Stimulated activated CD4-positive, alpha-beta T cell treated with anti-CD3 and anti-CD28 coated beads, Interleukin-4, amount 100 ng/mL, for 4 hours (primary cell): ENCODE measurements at regions not wholly inside any gene's neighbourhood (a gene's known extent, or its start where the extent isn't known, plus 50 kb on each side); places are given as distances from the start of the nearest gene placed in this dataset.
"Not testable (repeated sequence)": the region's sequence is repeated elsewhere in the genome, so short reads cannot be mapped to it uniquely, and the experiment has no call there.

ENCODE experiments used
- DNase-seq, 2 experiments: peaks; one replicate each; pipeline ENCODE4 v3.0.0-alpha.2; 2020

DNA sequence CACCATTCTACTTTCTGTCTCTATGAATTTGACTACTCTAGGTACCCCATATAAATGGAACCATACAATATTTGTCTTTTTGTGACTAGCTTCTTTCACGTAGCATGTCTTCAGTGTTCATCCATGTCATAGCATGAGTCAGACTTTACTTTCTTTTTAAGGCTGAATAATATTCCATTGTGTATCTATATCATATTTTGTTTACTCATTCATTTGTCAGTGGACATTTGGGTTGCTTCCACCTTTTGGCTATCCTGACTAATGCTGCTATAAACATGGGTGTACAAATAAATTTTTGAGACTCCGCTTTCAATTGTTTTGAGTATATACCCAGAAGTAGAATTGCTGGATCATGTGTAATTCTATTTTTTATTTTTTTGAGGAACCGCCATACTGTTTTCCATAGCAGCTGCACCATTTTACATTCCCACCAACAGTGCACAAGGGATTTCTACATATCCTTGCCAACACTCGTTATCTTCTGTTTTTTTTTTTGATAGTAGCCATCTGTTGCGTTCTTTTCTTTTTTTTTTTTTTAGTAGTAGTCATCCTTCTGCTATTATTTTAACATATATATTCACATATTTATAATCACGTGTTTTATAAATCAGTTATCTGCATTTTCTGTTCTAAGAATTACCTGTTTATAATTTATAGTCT is 158.0 kb upstream of the MED14 start:
- no peak for DNase-seq

DNA sequence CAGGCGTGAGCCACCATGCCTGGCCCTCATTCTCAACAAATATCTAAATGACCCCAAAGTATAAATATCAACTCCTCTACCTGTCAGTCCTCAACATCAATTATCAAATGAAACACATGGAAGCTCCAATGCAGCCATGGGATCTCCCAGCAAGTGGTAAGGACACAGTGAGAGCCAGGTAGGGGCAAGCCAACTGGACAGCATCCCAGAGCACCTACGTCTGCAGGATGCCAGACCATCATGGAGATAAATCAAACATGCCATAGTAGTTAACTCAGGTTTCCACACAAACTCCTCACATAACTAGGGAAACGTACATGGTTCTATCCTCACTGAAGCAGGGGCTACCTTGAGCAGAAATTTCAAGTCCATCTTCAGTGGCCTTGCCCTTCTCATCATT is 159.9 kb upstream of the MED14 start:
- no peak for DNase-seq

DNA sequence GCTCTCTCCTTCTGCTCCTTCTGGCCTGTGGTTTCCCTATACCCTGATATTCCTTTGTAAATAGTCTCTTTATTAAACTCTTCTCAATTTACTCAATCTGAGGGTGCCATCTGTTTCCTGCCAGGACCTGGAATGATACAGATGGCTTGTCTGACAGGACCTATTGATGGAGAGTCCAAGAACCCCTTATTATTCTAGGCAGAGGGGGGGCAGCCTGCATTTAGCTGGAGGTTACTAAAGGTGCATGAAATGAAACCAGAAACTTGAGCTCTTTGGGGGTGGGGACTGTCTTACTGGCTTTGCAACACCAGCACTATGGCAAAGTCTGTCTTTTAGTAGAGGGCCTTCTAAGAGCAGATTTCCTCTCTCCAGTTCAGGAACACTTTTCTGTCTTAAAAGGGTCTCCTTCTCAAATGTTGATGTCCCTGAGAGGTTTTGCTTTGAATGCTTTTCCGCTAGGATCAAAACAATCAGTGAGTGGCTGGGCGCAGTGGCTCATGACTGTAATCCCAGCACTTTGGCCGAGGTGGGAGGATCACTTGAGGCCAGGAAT is 162.5 kb upstream of the MED14 start:
- no peak for DNase-seq

DNA sequence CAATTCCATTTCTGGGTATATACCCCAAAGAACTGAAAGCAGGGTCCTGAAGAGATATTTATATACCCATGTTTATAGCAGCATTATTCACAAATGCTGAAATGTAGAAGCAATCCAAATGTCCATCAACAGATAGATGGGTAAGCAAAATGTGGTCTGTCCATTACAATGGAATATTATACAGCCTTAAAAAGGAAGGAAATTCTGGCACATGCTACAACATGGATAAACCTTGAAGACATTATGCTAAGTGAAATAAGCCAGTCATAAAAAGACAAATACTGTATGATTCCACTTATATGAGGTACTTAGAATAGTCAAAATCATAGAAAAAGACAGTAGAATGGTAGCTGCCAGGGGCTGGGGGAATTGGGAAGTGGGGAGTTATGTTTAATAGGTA is 169.4 kb upstream of the MED14 start:
- DNase-seq = not testable (repeated sequence)

DNA sequence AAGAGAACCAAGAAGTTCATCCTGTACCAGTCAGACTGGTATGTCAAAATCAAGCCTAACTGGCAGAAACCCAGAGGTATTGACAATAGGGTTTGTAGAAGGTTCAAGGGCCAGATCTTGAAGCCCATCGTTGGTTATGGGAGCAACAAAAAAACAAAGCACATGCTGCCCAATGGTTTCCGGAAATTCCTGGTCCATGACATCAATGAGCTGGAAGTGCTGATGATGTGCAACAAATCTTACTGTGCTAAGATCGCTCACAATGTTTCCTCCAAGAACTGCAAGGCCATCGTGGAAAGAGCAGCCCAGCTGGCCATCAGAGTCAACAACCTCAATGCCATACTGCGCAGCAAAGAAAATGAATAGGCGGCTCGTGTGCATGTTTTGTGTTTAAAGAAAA is 172.7 kb upstream of the MED14 start:
- no peak for DNase-seq

DNA sequence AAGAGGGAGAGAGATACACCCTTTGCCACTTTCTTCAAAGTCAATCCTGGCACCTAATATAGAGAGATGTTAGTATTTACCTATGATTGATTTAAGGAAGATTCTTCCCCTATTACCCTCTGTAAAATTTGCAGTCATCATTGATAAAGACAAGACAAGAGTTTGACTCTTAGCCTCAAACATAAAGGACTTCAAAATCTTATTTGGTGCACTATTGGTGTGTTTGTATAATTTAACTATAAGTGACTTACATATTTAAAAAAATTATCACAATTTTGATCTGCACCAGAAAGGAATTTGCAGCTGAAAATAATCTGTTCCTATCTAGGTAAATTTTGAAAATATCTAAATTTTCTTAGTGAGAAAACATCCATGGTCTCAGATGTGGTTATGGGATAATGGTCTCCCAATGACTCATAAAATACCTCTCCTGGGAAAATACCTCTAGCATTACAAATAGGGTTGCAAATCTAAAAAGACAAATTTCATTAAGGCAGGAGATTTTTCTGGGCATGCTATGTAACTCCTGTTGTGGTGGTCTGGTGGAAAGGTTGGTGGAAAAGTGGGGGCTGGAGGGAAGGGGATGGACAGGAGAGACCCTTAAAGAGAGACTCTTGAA is 173.6 kb upstream of the MED14 start:
- no peak for DNase-seq

DNA sequence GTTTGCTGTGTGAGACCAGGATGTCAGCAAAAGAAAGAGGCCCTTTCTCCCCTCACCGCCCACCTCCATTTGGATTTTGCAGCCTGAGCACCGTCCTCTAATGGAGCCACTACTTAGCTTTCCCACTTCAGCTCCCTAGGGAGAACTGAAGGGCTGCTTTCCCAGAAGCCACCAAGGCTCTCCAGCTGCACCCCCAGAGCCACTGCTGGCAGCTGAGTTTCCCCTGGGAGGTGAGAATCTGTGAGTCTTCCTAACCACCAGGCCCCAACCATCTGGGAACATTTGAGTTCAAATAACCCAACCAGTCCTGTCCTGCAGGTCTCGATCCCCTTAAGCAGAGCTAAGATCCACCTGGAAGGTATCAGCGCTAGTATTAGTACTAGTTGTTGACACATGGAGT is 173.1 kb upstream of the USP9X start:
- no peak for DNase-seq

DNA sequence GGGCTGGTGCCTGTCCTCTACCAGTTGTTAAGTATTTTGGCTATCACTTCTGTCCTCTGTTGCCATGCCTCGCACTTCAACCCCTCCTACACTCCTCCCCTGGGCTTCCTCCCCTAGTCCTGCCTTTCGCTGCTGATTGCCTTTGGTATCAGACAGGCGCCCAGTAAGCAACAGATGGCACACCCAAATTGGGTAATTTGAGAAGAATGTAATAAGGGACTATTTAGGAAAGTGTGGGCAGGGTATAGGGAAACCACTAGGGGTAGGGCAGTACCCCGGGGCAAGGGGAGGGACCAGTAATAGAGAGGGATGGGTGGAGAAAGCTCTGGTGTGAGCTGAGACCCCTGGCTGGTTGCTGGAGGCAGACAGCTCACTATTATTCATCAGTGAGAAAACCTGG is 172.7 kb upstream of the USP9X start:
- DNase-seq = no peak

DNA sequence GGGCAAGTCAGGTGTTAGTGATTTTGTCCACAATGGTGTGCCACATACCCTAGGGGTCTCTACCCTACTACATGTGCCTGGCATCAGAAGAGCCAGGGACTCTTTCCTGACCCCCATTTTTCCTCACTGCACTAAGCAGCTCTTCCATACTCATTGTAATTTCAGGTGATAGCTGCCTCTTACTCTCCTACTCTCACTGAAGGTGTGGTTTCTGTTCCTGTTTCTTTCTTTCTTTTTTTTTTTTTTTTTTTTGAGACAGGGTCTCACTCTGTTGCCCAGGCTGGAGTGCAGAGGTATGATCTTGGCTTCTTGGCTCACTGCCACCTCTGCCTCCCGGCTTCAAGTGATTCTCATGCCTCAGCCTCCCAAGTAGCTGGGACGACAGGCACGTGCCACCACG is 164.9 kb upstream of the USP9X start:
- no peak for DNase-seq

DNA sequence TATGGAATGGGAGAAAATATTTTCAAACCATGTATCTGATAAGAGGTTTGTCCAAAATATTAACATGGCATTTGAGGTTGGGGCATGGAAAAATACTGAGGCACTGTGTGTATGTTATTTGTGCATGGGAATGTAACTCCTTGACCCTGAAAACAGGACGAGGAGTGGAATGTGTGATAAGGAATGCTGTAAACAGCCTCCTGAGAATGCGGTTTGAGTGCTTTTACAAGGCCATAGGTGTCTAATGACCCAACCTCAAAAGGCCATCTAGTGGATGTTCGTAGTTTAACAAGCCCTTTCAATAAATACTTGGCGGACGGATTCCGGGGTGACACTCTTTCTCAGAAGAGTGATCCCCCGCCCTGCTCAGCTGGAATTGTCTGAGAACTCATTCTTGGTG is 162.9 kb upstream of the USP9X start:
- DNase-seq = no peak

DNA sequence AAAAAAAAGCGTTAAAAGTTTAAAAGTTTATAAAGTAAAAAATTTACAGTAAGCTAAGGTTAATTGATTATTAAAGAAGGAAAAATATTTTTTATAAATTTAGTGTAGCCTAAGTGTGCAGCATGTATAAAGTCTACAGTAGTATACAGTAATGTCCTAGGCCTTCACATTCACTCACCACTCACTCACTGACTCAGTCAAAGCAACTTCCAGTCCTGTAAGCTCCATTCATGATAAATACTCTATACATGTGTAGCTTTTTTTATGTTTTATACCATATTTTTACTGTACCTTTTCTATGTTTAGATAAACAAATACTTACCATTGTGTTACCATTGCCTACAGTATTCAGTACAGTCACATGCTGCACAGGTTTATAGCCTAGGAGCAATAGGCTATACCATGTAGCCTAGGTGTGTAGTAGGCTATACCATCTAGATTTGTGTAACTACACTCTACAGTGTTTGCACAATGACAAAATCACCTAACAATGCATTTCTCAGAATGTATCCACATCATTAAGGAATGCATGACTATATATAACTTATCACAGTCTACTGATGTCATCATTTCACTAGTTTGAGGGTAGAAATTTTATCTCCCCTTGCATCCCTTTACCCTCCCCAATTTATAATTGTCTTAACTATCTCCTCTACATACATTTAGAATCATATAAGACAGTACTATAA is 158.4 kb upstream of the USP9X start:
- not testable (repeated sequence) for DNase-seq

DNA sequence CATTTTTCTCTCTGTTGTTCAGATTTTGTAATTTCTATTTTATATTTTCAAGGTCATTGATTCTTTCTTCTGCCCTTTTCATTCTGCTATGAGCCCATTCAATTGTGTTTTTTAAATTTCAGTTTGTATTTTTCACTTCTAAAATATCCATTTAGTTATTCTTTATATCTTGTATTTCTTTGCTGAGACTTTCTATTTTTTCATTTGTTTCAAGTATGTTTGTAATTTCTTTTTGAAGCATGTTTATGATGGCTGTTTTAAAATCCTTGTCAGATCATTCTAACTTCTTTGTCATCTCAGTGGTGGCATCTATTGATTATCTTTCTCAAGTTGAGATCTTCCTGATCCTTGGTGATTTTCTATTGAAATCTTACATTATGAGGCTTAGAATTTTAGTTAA is 157.2 kb upstream of the USP9X start:
- no peak for DNase-seq

DNA sequence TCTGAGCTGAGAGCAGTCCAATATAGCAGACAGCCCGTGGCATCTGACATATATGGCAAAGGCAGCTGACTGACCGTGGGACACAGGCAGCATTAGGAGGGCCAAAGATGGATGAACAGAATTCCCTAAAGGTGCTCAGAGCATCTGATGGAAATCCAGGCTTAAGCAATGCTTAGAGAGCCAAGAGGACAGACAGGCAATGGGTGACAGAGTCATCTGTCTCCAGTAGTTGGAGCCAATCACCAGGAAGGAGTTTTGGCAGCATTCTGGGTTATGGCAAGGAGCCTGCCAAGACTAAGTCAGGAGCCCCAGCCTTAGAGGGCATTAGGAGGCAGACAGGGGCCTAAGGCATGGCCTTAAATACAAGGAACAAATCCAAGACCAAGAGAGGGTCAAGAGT is 153.3 kb upstream of the USP9X start:
- no peak for DNase-seq

DNA sequence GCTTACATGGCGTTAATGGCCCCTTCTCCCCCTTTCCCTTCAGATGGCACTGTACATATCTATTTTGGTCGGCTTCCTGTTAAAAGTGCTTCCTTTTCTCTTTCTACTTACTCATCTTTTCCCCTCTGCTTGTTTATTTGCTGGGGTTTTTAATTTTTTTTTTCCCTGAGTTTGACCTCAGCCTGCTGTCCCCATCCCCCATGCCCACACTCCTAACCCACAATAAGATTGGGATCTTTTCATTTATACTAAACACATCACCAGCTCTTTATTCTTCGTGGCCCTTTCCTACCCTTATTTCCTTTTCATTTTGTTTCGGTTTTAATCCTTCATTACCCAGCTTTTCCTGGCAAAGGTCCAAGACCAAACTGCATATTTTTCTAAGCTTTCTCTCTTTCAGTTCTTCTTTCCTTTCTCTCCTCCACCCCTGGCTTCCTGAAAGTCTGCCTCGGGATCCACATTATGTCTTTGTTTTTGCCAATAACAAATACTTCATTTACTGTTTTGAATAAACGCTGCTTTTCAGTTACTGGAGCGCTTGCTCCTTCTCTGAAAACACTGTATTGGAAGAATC is 152.0 kb upstream of the USP9X start:
- DNase-seq = peak in 1 of 2 experiments; percentile 13

DNA sequence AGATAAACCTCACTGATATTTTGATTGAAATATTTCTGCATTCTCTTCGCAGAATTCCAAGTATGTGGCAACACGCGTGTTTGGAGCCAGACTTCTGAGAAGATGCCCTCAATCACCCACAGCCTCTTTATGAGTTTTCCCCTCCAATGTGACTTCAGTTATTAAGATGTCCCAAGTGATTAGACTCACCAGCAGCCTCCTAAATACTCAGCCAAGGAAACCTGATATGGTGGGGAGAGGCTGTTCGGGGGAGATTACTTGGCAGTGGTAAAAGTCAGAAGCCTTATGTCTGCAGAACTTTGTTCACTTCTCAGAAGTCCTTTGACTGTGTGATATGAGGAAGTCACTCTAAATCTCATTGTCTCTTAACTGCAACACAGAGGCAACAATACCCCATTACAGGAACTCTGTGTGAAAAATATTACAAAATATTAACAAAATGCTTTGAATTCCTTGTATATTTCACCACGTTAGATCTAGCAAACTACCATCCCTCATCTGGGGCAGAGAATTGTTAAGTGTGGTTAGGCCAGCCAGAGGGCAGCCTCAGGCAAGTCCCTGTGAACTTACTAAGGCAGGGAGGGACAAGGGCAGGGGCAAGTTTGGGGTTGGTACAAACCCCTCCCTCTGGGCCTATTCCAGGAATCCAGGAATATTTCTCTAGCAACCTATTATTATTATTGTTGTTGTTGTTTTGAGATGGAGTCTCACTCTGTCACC is 151.4 kb upstream of the USP9X start:
- DNase-seq = no peak

DNA sequence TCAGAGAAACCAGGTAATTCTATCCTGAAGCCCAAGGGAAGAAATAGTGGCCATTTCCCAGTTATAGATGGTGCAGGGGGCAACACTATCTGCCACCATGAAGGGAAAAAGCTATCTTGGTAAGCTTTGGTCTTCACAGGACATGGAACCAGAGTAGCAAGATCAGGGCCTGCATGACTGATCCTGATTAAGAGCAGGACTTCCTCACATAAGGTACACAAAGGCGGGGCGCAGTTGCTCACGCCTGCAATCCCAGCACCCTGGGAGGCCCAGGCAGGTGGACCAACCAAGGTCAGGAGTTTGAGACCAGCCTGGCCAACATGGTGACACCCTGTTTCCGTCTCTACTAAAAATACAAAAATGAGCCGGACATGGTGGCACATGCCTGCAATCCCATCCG is 148.4 kb upstream of the USP9X start:
- DNase-seq = no peak

DNA sequence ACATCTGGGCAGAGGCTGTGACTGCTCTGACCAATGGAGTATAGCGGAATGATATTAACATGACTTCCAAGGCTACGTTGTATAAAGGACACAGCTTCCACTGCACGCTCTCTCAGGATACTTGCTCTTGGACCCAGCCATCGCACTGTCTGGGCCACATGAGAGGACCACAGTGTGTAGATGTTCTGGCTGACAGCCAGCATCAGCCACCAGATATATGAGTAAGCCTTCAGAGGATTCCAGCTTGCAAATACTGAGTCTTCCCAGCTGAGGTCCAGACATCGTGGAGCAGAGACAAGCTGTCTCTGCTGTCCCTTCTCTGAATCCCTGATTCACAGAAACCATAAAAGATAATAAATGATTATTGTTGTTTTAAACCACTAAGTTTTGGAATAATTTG is 146.8 kb upstream of the USP9X start:
- DNase-seq = no peak

DNA sequence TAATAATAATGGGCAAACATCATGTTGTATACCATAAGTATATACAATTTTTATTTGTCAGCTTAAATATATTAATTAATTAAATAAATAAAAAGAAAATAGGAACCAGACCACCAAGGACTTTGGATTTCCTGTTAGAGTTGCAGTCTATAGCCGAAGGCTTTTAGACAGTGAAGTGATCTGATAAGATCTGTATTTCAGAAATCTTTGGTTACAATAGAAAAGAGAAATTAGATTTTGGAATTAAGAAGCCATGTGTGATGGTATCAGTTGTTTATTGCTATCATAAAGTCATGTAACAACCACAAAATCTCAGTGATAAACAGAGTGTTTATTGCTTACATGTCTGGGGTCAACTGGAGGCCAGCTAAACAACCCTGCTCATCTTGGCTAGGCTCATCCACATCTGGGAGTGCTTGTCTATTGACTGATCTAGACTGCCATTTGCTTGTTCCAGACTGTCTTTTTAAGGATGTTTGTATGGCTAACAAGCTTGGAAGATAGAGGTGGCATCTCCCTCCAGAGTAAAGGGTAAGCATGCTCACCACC is 142.1 kb upstream of the USP9X start:
- no peak for DNase-seq

DNA sequence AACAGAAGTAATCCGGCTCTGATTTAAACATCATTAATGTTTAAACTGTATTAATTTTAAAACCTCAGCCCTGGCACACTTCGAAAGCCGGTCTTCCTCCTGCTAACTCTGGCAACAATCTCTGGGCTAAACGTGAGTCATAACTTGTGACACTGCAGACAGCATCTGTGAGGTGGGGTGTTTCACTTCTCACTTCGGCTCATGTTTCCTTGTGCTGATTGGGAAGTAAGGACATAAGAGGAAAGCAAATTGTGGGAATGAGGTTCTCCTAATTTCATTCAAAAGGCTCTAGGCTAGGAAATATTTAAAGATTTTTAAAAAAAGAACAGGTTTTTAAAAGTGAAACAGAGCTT is 139.9 kb upstream of the USP9X start:
- no peak for DNase-seq

DNA sequence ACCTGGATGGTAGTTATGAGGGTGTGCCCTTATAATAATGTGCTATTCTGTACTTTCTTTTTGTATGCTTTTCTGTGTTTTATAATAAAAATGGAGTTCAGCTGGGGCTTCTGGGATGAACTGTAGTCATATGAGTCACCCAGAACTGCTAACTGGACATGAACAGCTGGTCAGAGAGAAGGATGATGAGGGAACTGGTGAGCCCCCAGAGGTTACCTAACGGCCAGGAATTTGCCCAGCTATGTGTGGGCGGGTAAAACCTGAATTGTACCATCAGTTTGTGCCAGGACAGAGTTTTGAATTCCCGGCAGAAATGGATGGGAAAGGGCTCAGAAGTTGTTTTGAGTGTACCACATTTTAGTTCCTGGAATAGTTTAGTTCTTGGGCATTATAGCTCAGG is 138.0 kb upstream of the USP9X start:
- DNase-seq = no peak

DNA sequence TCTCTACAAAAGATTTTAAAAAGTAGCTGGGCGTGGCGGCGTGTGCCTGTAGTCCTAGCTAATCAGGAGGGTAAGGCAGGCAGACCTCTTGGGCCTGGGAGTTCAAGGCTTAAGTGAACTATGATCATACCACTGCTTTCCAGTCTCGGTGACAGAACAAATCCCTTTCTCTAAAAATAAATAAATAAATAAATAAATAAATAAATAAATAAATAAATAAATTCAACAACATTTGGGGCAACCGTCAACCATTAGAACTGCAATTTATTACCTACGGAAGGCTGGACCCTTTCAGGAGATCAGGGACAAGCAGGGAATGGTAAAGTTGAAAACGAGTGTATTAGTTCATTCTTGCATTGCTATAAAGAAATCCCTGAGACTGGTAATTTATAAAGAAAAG is 136.2 kb upstream of the USP9X start:
- no peak for DNase-seq

DNA sequence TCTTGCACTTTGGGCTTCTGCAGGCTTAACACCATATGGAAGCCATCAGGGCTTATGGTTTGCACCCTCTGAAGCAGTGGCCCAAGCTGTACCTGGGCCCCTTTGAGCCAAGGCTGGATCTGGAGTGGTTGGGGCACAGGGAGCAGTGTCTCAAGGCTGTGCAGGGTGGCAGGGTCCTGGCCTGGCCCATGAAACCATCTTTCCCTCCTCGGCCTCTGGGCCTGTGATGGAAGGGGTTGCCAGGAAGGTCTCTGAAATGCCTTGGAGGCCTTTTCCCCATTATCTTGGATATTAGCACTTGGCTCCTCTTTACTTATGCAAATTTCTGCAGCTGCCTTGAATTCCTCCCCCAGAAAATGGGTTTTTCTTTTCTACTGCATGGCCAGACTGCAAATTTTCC is 134.7 kb upstream of the USP9X start:
- no peak for DNase-seq

DNA sequence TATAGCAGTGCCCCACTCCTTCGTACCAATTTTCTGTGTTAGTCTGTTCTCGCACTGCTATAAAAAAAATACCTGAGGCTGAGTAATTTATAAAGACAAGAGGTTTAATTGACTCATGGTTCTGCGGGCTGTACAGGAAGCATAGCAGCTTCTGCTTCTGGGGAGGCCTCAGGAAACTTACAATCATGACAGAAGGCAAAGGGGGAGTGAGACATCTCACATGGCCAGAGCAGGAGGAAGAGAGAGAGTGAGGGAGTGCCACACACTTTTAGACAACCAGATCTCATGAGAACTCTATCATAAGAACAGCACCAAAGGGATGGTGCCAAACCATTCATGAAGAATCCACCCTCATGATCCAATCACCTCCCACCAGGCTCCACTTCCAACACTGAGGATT is 133.8 kb upstream of the USP9X start:
- DNase-seq = not testable (repeated sequence)
